HK-2 (cell line): ENCODE measurements at regions not wholly inside any gene's neighbourhood (a gene's known extent, or its start where the extent isn't known, plus 50 kb on each side); places are given as distances from the start of the nearest gene placed in this dataset.
"Not testable (repeated sequence)": the region's sequence is repeated elsewhere in the genome, so short reads cannot be mapped to it uniquely, and the experiment has no call there.

Experiments
- DNase-seq: peaks from one replicate; pipeline ENCODE4 v3.0.0-alpha.2; 2018; ENCODE audit not compliant: unreplicated experiment

DNA sequence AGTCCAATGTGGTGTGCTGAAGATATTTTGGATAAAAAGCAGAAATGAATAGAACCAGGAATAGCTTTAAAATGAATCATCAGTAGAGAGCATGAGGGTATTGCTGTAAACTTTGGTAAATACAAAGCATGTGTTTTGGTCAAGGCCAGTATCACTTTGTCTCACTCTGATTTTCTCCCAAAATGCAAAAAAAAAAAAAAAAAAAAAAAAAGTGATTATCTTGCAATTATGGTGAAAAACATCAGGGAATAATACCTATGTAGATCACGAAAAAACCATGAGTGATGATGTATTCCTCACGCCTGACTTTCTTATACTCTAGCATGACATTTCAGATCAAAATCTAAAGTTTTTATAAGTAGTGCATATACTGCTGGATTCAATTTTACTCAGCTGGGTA, 897.9 kb upstream of the FAT3 start:
- no peak for DNase-seq

DNA sequence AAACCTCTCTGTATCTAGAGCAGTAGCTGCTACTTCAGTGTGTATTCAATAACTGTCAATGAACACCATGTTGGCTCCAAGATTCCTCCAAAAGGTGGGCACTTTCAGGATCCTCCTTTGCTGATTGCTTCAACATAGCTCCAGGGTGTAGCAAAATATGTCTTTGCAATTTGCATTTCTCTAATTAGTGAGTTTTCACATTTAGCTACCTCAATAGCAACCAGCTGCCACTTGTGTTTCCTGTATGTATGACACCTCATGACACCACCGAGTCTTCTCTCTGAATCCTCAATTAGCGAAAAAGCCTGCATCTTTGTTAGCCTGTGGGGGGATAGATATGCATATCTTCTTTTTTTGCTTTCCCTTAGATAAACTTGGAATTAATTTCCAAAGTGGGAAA, 898.3 kb upstream of the FAT3 start:
- no peak for DNase-seq

DNA sequence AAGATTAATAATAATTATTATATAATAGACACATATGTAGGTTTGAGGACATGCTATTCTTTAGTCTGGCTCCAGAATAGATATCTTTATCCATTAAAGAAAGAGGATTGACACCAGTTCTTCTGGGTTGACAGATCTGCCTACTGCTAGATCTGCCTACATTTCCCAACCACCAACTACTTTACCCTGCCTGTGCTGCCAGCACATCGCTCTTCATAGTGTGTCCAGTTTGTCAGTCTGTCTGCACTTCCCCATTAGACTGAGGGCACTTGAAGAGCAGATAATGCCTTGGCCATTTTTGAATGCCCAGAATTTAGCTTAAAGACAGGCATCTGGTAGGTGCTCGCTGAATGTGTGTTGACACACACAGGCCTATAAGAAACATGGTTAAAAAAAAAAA, 910.1 kb upstream of the FAT3 start:
- no peak for DNase-seq

DNA sequence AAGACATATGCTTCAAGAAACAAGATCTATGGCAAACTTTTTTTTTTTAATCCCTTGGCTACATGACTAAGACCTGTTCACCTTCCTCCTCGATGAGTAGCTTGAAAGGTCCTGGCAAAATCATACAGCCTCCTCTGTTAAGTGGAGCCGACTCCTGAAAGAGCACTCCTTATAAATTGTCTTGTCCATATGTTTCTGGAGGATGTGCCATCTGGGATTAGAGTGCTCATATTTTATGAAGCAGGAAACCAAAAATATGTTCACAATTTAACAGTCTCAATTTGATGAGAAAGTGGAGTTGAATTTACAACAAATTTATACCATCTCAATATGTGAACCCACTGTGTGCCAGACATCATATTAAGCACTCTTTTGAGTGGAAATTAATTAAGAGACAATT, 912.1 kb upstream of the FAT3 start:
- DNase-seq = no peak

DNA sequence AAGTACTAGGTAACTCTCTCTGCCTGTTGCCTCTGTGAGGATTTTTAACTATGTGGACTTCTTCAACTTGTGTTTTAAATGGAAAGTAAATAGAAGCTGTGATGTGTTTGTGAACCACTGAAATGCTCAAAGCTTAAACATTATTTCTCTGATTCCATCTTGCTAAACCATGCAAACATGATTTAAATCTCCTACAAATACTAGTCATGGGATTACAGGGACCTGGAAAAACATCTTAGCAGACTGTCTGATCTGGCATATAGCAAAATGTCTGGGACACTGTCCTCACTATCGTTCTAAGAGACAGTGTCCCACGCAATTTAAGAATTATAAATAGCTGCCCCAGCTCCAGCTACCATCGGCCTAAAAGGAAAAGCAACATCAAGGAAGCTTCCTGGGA, 914.5 kb upstream of the FAT3 start:
- DNase-seq = no peak

DNA sequence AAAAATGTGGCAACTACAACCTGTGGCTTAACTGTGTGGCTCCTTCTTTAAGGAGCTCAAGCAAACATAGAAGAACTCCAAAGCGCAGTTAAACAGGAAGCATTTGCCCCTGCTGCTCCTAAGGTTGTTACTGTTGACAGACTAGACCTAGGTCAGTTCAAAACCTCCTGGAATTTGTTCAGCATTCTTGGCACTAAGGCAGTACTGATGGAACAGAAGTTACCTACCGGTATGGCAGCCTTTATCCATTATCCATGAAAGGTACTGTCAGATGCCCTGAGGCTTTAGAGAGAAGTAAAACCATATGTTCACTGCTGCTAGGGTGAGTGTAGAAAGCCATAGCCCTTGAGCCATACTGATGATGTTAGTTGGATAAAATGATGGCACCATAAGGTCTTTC, 916.5 kb upstream of the FAT3 start:
- no peak for DNase-seq

DNA sequence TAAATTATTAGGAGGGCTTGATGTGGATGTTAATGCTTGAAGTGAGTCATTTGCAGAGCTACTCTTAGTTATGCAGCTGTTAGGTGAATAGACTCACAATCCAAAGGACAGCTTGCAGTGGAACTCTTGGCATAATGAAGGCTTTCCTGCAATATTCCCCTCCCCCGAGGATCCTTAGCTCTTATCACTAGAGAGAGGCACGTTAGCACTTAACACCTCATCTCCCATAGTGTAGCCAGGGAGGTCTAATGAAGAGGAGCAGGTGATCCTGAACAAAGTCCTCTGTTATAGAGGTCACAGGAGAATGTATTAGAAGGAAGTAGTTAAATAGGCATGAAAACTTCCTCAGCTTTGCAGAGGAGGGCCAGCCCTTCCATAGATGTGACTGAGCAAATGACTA, 919.2 kb upstream of the FAT3 start:
- no peak for DNase-seq

DNA sequence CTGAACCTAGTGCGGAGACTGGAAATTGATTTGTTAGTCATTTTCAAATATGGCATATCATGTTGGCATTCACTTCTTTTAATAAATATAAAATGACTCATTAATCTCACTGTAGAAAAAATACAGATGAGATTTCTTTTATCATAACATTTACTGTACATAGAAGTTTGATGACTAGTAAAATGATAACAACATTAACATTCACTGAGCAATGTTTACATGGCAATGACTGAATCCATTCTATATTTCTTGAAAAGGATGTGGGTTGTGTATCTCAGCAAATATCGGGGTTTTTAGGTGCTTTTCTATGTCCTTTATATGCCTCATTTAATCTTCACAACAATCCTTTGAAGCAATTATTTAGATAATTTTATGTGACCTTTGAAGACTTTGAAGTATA, 920.9 kb upstream of the FAT3 start:
- no peak for DNase-seq

DNA sequence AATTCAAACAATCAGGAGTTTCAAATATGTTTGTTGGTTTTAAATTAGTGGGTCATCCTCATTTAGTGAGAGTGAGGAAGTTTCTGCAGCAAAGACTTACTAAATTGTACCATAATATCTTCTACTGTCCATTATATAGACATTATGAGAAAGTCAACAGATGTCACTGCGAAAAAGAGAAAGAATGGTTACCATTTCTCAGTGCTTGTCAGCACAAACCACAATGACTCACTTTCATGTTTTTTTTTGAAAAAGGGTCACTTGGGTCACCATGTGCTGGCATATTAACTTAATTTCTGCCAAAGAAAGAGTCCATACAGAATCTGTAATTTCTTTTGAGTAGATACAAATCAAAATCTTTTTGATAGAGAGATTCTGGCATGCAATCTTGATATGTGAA, 924.6 kb upstream of the FAT3 start:
- DNase-seq = no peak

DNA sequence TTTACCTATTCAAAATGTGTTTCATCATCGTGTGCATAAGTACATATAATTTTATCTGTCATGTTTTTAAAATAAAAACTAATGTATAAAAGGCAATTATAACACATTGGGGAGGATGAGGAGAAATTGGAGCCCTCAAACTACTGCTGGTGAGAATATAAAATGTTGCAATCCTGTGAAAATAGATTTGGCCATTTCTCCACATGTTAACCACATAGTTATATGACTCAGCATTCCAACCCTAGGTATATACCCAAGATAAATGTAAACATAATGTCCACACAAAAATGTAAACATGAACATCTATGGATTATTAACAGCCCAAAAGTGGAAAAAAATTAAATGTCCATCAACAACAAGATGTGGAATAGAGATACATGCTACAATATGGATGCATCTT, 928.0 kb upstream of the FAT3 start:
- no peak for DNase-seq

DNA sequence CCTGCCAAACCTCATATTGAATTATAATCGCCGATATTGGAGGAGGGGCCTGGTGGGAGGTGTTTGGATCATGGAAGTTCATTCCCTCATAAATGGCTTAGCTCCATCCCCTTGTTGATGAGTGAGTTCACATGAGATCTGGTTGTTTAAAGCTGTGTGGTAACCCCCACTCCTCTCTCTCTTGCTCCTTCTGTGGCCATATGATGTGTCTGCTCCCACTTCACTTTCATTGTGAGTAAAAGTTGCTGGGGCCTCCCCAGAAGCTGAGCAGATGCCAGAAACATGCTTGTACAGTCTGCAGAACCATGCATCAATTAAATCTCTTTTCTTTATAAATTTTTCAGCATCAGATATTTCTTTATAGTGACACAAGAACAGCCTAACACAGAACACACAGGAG, 929.0 kb upstream of the FAT3 start:
- no peak for DNase-seq

DNA sequence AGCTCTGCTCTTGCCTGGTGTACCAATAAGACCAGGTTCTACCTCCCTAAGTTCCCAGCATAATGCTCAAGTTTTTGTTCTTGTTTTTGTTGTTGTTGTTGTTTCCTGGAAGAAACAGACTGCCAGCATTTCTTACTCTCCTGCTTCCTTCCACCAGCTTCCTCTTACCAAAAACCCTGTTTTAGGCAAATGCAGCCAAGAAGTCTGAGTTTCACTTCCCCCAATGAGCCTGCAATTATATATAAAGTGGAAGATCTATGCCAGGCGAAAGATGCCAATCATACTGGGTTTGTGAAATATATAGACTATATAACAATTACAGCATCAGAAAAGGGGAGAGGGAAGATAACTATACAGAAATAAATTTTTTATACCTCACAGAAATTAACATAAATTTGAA, 931.5 kb upstream of the FAT3 start:
- DNase-seq = no peak

DNA sequence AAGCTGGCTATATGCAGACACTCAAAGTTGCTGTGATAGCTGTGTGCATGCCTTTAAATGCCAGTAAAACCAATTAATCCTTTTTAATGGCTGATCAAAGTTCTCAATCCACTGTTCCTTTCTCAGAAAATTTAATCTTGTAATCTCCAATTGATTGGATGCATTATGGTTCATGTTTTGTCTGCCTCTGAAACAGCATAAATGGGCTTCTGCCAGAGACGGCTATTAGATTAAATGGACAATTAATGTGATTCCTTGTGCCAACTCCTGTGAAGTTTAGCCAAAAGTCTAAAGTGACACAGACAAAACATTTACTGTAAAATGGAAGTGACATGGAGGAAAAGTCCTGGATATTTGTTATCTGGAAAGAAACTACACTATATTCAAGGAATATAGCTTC, 952.5 kb upstream of the FAT3 start:
- DNase-seq = no peak

DNA sequence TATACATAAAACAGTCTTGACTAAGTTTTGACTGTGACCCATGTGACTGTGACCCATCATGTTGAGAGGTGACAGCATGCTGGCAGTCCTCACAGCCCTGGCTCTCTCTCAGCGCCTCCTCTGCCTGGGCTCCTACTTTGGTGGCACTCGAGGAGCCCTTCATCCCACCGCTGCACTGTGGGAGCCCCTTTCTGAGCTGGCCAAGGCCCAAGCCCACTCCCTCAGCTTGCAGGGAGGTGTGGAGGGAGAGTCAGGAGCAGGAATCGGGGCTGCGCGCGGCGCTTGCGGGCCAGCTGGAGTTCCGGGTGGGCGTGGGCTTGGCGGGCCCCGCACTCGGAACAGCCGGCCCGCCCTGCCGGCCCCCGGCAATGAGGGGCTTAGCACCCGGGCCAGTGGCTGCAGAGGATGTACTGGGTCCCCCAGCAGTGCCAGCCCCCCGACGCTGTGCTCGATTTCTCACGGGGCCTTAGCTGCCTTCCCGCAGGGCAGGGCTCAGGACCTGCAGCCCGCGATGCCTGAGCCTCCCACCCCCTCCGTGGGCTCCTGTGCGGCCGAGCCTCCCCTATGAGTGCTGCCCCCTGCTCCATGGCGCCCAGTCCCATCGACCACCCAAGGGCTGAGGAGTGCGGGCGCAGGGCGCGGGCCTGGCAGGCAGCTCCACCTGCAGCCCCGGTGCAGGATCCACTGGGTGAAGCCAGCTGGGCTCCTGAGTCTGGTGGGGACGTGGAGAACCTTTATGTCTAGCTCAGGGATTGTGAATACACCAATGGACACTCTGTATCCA, 955.9 kb upstream of the FAT3 start:
- not testable (repeated sequence) for DNase-seq

DNA sequence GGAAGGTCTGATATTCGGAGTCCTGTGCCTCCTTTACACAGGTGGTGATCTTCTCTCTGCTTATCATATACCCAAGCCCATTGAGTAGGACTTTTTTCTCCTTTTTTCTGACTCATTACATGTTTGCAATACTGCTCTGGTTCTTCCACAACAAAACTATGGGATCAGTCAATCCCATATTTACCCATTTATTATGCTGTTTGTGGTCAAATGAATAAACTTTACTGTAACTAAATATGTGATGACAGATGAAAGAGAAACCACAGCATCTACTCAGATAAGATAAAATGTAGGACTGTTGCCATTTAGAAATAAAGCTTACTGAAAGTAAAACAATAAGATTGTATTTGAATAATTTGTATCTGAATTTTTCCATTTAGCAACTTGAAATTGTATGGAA, 958.7 kb upstream of the FAT3 start:
- DNase-seq = no peak

DNA sequence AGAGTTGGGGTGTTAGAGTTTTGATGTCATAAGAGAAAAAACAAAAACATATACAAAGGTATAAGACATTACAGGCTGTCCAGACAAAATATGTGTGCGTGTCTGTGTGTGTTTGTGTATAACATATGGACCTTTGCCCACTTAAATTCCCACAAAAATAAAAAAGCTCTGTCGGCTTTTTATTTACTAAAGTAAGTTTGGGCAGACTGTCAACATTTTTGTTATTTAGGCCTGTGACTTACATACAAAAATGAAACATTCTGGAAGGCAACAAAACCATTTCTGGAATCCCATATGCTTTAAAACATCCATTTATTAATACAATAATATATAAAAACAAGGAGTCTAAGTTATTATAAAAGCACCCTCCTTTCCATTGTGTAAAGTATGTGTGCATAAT, 960.1 kb upstream of the FAT3 start:
- DNase-seq = no peak

DNA sequence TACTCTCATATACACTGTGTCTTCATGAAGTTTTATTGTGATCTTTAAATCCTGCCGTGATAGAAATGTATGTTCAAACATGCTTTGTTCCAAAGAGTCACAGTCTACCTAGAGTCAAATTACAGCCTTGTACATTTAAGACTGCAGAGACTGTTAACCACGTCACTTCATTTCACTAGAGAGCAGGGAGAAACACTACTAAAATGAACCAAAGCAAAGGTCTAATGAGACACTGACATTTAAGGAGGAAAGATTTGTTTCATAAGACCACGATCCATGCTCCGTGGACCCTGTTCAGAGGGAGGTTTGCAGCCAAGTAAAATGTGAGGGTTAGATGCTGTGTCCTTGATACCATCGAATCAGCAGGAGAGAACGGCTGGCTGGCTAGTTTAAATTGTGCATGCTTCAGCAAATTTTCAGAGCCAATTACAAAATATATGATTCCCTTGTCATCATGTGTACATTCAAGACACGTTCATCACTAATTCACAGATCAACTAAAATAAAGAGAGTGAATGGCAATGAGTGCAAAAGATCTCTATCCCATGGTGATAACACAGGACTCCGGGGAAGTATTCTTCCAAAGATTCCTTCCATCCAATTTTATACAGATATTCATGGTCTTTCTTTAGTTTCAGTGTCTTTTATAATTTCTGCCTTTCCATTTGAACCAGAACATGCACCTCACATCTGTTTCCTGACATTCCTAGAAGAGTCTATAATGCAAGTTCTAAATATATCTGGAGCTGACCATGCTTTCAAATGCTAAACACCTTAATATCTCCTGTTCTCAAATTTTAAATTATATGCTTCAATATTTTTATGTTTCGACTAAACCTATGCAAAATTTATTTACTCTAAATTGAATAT, 960.9 kb upstream of the FAT3 start:
- no peak for DNase-seq

DNA sequence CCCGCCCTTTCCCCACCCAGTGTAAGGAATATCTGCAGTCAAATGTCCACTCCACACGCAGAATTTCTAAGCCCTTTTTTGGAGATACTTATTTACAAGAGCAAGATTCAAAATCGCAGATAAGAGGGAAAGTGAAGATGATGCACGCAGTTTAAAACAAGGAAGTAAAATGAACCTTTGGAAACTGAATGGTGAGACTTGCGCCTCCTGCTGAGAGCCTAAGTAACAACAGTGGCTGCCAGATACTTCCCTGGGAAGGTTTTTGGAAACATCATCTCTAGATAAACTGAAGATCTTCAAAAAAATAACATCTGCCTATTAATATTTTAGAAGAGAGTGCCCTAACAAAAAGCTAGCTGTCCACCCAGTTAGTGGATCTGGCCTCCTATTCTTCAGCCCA, 963.1 kb upstream of the FAT3 start:
- DNase-seq = no peak

DNA sequence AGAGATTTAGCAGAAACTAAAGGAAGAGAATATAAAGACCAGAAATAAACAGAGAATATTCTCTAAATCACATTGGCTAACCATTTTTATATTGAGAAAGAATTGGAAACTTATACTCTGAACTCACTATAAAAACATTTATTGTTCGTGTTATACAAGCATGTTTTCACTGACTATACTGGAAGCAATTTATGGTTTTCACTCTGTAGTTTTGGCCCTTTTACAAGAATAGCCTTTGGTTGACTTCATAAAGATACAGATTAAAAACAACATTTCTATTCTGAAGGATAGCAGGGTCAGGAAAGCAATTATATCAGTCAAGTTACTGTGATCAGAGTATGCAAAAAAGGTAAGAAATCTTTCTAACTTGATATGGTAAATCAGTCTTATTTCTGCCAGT, 965.7 kb upstream of the FAT3 start:
- no peak for DNase-seq

DNA sequence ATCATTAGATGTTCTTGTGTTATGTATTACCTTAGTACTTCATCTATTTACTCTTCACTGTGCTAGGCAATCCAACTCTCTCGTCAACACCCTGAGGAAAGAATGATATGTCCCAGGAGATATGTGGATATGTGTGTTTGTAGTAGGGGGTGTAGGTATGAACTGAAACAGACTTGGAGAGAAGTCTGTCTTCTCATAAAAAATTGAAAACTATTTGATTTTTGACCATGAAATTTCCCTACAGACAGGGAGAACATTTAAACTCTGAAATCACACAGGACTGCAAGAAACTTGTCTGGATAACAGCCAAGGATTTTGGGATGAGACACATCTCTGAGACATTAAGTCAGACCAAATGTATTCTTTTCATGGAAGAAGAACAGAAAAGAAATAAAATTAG, 967.0 kb upstream of the FAT3 start:
- DNase-seq = no peak

DNA sequence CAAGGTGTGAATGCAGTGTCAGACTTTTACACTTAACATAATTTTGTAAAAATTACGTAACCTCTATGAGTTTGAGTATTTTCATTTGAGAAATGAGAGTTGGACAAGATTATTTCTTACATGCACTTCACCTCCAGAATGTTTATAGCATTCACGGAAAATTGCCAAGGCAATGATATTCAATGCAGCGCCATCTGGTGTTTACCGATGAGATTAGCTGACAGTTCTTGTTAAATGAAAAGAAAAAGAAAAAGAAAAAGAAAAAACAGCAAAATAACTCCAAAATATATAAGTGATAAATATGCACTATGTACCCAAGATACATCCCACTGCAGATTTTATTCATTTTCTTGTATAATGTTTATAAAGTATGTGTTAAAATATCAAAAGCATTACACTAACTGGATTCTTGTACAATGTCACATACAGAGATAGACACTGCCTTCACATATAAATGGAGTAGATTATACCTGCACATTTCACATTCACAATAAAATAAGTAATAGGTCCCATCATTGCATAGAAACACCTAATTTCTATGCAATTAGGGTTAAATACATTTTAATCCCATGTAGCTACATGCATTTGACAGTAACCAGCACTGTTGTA, 976.3 kb upstream of the FAT3 start:
- peak; percentile 2 for DNase-seq

DNA sequence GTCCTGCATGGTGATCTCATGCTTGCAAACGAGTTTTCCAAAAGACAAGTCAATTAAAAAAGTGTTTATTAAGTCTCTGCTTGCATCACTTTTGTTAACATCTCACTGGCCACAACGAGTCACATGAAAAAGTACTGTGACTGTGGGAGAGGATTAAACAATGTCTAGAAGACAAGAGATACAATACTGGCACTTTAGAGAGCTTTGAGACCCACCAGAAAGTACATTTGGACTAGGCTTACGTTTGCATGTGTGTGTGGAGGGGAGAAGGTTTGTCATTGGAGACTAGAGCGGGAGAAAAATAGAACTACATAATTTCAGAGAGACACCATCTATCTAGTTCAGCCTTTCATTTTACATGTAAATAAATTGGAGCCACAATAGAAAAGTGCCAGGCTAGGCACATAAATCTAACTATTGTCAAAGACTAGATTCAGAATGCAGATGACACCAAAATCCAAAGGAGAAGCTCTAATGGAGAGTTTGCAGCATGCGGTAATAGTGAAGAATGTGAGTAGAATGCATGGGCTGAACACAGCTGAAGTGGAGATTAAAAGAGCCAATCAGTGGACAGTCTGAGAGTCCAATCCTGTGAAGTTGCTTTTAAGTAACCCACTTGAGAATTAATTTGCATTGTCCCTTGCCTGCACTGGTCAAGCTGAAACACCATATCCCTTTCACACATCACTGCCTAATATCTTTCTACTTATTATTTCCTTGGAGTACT, 977.4 kb upstream of the FAT3 start:
- no peak for DNase-seq
